HepG2 (cell line): ENCODE measurements at regions not wholly inside any gene's neighbourhood (a gene's known extent, or its start where the extent isn't known, plus 50 kb on each side); places are given as distances from the start of the nearest gene placed in this dataset.

Experiments
- ATAC-seq: fragments of 200-7000 bp; cut with Tn5 transposase; 3 replicates; pipeline ENCODE4 v1.9.1; 2020; ENCODE audit warnings: mild to moderate bottlenecking, moderate library complexity
- BruUV-seq: library from RNA; stranded (reverse); fragments of 400-500 nt; replicated peaks from 2 replicates; lab custom pipeline; 2021; lab: Mats Ljungman, UMichigan
- CTCF ChIA-PET: fragments of 300-600 bp; formaldehyde crosslinking; extraction: SDS; loops from one replicate; lab custom pipeline; 2021; ENCODE audit warnings: low total read pairs, inconsistent platforms, low intra/inter-chr PET ratio; lab: Yijun Ruan, JAX
- POLR2A ChIA-PET: fragments of 350-600 bp; sonication (Branson Sonifier 250); formaldehyde crosslinking; loops from one replicate; lab custom pipeline; 2020; ENCODE audit warnings: antibody characterized with exemption, inconsistent platforms; lab: Yijun Ruan, JAX
- DNase-seq: peaks from one replicate; pipeline ENCODE4 v3.0.0-alpha.2; 2015; ENCODE audit warnings: low spot score
- FAIRE-seq: peaks from 3 replicates; lab custom pipeline; 2011; peaks lifted over from hg19 to GRCh38; lab: Jason Lieb, UNC
- H2AFZ ChIP-seq: one replicate; pipeline ENCODE4 v1.6.1; 2011; ENCODE audit warnings: low read length, inconsistent platforms
- H3K27ac ChIP-seq: fragments of 300-600 bp; 3 replicates; pipeline ENCODE4 v1.8.0; 2011; ENCODE audit warnings: mixed run types, mild to moderate bottlenecking, mixed read lengths, low read length, inconsistent platforms; ENCODE audit not compliant: insufficient read depth; ENCODE audit errors: extremely low read length
- H3K27me3 ChIP-seq, 2 experiments: fragments of 200-600 bp in 1 of 2; 2 replicates in 1 of 2; 3 replicates in 1 of 2; pipeline versions ENCODE4 v1.6.0 to v1.8.0; 2011; ENCODE audit warnings: low read length in 2 of 2, mild to moderate bottlenecking in 2 of 2, moderate library complexity in 2 of 2, inconsistent platforms in 1 of 2; ENCODE audit not compliant: insufficient read depth in 2 of 2, control insufficient read depth in 1 of 2
- H3K36me3 ChIP-seq, 2 experiments: fragments of 200-600 bp in 1 of 2; replicated peaks in 1 of 2; 2 replicates in 1 of 2; 3 replicates in 1 of 2; pipeline versions ENCODE4 v1.5.1 to v1.8.0; 2011; ENCODE audit warnings: low read length in 2 of 2, inconsistent platforms in 1 of 2; ENCODE audit not compliant: insufficient read depth in 2 of 2, control insufficient read depth in 1 of 2
- H3K4me1 ChIP-seq: 2 replicates; pipeline ENCODE4 v1.5.1; 2012; ENCODE audit warnings: low read length, inconsistent platforms; ENCODE audit not compliant: insufficient read depth
- H3K4me2 ChIP-seq: 2 replicates; pipeline ENCODE4 v1.6.0; 2011; ENCODE audit warnings: low read depth, low read length, inconsistent platforms
- H3K4me3 ChIP-seq, 3 experiments: fragments of 200-600 bp in 1 of 3; sonication (generic), shearing (Covaris generic) in 1 of 3; replicated peaks in 1 of 3; 2 replicates each; pipeline ENCODE4 v1.5.1; 2011 to 2016; ENCODE audit warnings: low read length in 3 of 3, inconsistent platforms in 2 of 3, low read depth in 2 of 3, mild to moderate bottlenecking in 2 of 3, control low read depth in 1 of 3, mixed read lengths in 1 of 3; ENCODE audit not compliant: insufficient read depth in 1 of 3
- H3K79me2 ChIP-seq: one replicate; pipeline ENCODE4 v1.6.1; 2011; ENCODE audit warnings: low read length, inconsistent platforms; ENCODE audit not compliant: insufficient read depth
- H3K9ac ChIP-seq: 2 replicates; pipeline ENCODE4 v1.6.0; 2011; ENCODE audit warnings: mild to moderate bottlenecking, low read depth, low read length, inconsistent platforms; ENCODE audit not compliant: insufficient read depth
- H3K9me3 ChIP-seq: 2 replicates; pipeline ENCODE4 v1.5.1; 2012; ENCODE audit warnings: mild to moderate bottlenecking, low read length
- H4K20me1 ChIP-seq: 2 replicates; pipeline ENCODE4 v1.6.0; 2011; ENCODE audit warnings: inconsistent platforms, mild to moderate bottlenecking, low read length, moderate library complexity; ENCODE audit not compliant: insufficient read depth
- MEIS2 ChIP-seq: sonication (generic); formaldehyde crosslinking; IDR thresholded peaks from 2 replicates; pipeline ENCODE4 v1.9.0; 2021; ENCODE audit warnings: mild to moderate bottlenecking, missing genetic modification reagents
- MTA1 ChIP-seq: sonication (generic); formaldehyde crosslinking; IDR thresholded peaks from 2 replicates; pipeline ENCODE4 v1.4.0; 2020; ENCODE audit warnings: missing genetic modification reagents, mild to moderate bottlenecking, borderline replicate concordance
- NFE2L2 ChIP-seq: fragments of 150-350 bp; IDR thresholded peaks from 2 replicates; pipeline ENCODE4 v1.6.1; 2014; ENCODE audit warnings: low read length
- RELA ChIP-seq: sonication (generic); formaldehyde crosslinking; IDR thresholded peaks from 2 replicates; pipeline ENCODE4 v1.4.0; 2020; ENCODE audit warnings: missing genetic modification reagents
- SSRP1 ChIP-seq: IDR thresholded peaks from 2 replicates; pipeline ENCODE4 v1.6.1; 2016; ENCODE audit warnings: control low read depth
- TEAD3 ChIP-seq: optimal IDR thresholded peaks from 2 replicates; pipeline ENCODE3; 2016; ENCODE audit warnings: borderline replicate concordance
- U2AF1 ChIP-seq: fragments of 200-400 bp; formaldehyde crosslinking; optimal IDR thresholded peaks from 2 replicates; pipeline ENCODE3; 2017; ENCODE audit warnings: mild to moderate bottlenecking, low read depth, low read length
- WGBS: methylation state at CpG from one replicate; pipeline ENCODE4 v1.1.6; 2017; ENCODE audit warnings: low lambda C conversion rate; 5-methylcytosine and 5-hydroxymethylcytosine counted together
- in situ Hi-C: cut with HindIII; loops from 2 replicates; pipeline ENCODE4 v1.10.0; 2017; ENCODE audit warnings: low pct_unique_long_range_greater_than_20kb; ENCODE audit not compliant: extremely low pct_ligation_motif_present
- intact Hi-C: fragments of 100-400 bp; cut with micrococcal nuclease; formaldehyde crosslinking; loops from one replicate; pipeline ENCODE4 v1.10.0; 2022; ENCODE audit not compliant: unreplicated experiment
- TF ChIP-seq, protein P1 (sequence below): sonication (generic); formaldehyde crosslinking; IDR thresholded peaks from 2 replicates; pipeline ENCODE4 v1.4.0; 2020; ENCODE audit warnings: missing genetic modification reagents
- TF ChIP-seq, protein P2 (sequence below): sonication (generic); formaldehyde crosslinking; IDR thresholded peaks from 2 replicates; pipeline ENCODE4 v1.5.0; 2020; ENCODE audit warnings: mild to moderate bottlenecking, missing genetic modification reagents
- TF ChIP-seq, protein P3 (sequence below): sonication (generic); formaldehyde crosslinking; IDR thresholded peaks from 2 replicates; pipeline ENCODE4 v1.5.0; 2020; ENCODE audit warnings: missing genetic modification reagents

DNA sequence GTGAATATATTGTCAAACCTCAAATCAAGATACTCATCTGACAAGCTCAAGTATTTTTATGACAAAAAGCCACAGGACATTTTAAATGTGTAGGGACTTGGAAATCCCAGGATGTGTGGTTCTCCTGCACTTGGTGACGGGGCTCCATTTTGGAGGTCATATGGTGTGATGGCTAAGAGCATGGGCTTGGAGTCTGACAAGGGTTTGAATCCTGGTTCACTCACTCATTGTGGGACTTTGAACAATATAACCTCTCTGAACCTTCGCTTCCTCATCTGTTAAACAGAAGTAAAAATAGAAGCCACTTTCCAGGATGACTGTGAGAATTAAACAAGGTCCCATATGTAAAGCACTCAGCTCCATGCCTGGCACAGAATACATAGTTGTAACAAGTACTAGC is 99.6 kb downstream of the SMIM20 start (continued):
- no peak for TF ChIP-seq NFE2L2
- no peak for TF ChIP-seq MTA1
- TF ChIP-seq, all 625 proteins: peak for 0

DNA sequence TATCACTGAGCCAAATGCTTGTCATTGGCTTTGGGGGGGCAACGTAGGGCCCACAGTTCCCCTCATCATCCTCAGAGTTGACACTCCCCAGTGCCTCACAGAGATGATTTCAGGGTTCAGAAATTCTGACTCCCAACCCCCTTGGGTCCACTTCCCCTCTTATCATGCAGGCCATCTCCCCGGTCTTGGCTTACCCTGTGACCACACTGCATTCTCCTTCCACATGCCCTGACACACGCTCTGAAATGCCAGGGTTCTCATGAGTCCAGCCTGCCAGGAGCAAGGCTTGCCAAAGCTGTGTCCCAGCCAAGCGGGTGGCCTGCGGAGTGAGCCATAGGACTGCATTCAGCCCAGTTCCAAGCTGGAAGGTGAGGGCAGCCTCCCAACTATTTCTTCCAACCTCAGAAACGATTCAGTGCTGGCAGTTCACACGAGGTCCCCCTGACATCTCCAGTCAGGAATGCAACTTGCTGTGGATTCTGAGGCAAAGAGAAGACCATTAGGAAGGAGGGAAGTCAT is 101.2 kb downstream of the SMIM20 start:
- Histone ChIP-seq H3K4me3 (no peak overlapping the region), H4K20me1 (no peaks in the 10 kb centered on the region), H3K27ac (no peak overlapping the region), H3K9me3 (no peaks in the 10 kb centered on the region), H3K79me2 (no peaks in the 10 kb centered on the region), H3K4me2 (no peak overlapping the region), H3K9ac (no peak overlapping the region)
- no peak for FAIRE-seq
- intact Hi-C loops (no loop called here), in situ Hi-C loops (no loop called here)
- no peak for DNase-seq
- WGBS = 49% methylated on average over 6 of the region's 7 CpGs
- no TSS peak for BruUV-seq
- no peak for ATAC-seq
- ChIA-PET CTCF (no interaction called here), POLR2A (no interaction called here)
- TF ChIP-seq, protein P1, sequence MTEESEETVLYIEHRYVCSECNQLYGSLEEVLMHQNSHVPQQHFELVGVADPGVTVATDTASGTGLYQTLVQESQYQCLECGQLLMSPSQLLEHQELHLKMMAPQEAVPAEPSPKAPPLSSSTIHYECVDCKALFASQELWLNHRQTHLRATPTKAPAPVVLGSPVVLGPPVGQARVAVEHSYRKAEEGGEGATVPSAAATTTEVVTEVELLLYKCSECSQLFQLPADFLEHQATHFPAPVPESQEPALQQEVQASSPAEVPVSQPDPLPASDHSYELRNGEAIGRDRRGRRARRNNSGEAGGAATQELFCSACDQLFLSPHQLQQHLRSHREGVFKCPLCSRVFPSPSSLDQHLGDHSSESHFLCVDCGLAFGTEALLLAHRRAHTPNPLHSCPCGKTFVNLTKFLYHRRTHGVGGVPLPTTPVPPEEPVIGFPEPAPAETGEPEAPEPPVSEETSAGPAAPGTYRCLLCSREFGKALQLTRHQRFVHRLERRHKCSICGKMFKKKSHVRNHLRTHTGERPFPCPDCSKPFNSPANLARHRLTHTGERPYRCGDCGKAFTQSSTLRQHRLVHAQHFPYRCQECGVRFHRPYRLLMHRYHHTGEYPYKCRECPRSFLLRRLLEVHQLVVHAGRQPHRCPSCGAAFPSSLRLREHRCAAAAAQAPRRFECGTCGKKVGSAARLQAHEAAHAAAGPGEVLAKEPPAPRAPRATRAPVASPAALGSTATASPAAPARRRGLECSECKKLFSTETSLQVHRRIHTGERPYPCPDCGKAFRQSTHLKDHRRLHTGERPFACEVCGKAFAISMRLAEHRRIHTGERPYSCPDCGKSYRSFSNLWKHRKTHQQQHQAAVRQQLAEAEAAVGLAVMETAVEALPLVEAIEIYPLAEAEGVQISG = no peak
- no peak for TF ChIP-seq NFE2L2
- TF ChIP-seq RELA (CRISPR knock-in tag) = no peak
- TF ChIP-seq, protein P2, sequence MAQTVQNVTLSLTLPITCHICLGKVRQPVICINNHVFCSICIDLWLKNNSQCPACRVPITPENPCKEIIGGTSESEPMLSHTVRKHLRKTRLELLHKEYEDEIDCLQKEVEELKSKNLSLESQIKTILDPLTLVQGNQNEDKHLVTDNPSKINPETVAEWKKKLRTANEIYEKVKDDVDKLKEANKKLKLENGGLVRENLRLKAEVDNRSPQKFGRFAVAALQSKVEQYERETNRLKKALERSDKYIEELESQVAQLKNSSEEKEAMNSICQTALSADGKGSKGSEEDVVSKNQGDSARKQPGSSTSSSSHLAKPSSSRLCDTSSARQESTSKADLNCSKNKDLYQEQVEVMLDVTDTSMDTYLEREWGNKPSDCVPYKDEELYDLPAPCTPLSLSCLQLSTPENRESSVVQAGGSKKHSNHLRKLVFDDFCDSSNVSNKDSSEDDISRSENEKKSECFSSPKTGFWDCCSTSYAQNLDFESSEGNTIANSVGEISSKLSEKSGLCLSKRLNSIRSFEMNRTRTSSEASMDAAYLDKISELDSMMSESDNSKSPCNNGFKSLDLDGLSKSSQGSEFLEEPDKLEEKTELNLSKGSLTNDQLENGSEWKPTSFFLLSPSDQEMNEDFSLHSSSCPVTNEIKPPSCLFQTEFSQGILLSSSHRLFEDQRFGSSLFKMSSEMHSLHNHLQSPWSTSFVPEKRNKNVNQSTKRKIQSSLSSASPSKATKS (CRISPR knock-in tag) = no peak
- TF ChIP-seq TEAD3 = no peak
- TF ChIP-seq SSRP1 (CRISPR knock-in tag) = no peak
- TF ChIP-seq MEIS2 (CRISPR knock-in tag) = no peak
- TF ChIP-seq U2AF1 = no peak
- TF ChIP-seq, protein P3, sequence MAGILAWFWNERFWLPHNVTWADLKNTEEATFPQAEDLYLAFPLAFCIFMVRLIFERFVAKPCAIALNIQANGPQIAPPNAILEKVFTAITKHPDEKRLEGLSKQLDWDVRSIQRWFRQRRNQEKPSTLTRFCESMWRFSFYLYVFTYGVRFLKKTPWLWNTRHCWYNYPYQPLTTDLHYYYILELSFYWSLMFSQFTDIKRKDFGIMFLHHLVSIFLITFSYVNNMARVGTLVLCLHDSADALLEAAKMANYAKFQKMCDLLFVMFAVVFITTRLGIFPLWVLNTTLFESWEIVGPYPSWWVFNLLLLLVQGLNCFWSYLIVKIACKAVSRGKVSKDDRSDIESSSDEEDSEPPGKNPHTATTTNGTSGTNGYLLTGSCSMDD = no peak
- TF ChIP-seq, all 625 proteins: peak for 0
- H2AFZ ChIP-seq = no peak overlapping the region
- H3K27me3 ChIP-seq = no peaks in the 10 kb centered on the region
- peaks cover 10% of the 10 kb centered on the region for H3K4me1 ChIP-seq
- H3K36me3 ChIP-seq = no peaks in the 10 kb centered on the region
